ENCODE measurements at regions not wholly inside any gene's neighbourhood (a gene's known extent, or its start where the extent isn't known, plus 50 kb on each side); places are given as distances from the start of the nearest gene placed in this dataset.
"Not testable (repeated sequence)": the region's sequence is repeated elsewhere in the genome, so short reads cannot be mapped to it uniquely, and the experiment has no call there.

GRCh38 chr4:37771771-37772170 is 54.7 kb upstream of the PGM2 start:
- no peak for DNase-seq

GRCh38 chr4:37770016-37770415 is 56.5 kb upstream of the PGM2 start:
- DNase-seq: no peak

- no peak for DNase-seq
Observed at GRCh38 chr4:37769391-37769989, 57.0 kb upstream of the PGM2 start.

GRCh38 chr4:37767546-37767945 is 58.9 kb upstream of the PGM2 start:
- DNase-seq: peak; percentile 94 to 95

GRCh38 chr4:37767019-37767418 is 59.5 kb upstream of the PGM2 start:
- no peak for DNase-seq

- DNase-seq: peak in 1 of 2 experiments; percentile 33
Observed at GRCh38 chr4:37765741-37766140, 60.7 kb upstream of the PGM2 start.

GRCh38 chr4:37763831-37764230 is 62.7 kb upstream of the PGM2 start:
- DNase-seq: no peak

GRCh38 chr4:37762991-37763368 is 63.5 kb upstream of the PGM2 start:
- DNase-seq: no peak

- DNase-seq: no peak
Observed at GRCh38 chr4:37762294-37762990, 64.0 kb upstream of the PGM2 start.

- DNase-seq: no peak
Observed at GRCh38 chr4:37760840-37761239, 65.6 kb upstream of the PGM2 start.

- no peak for DNase-seq
Observed at GRCh38 chr4:37759833-37760232, 66.7 kb upstream of the PGM2 start.

- no peak for DNase-seq
Observed at GRCh38 chr4:37758226-37758625, 68.3 kb upstream of the PGM2 start.

- DNase-seq: no peak
Observed at GRCh38 chr4:37757761-37758160, 68.7 kb upstream of the PGM2 start.

GRCh38 chr4:37757121-37757520 is 69.4 kb upstream of the PGM2 start:
- DNase-seq: no peak

- no peak for DNase-seq
Observed at GRCh38 chr4:37754410-37755185, 68.4 kb upstream of the RELL1 start.

GRCh38 chr4:37749398-37749988 is 63.3 kb upstream of the RELL1 start:
- DNase-seq: no peak

GRCh38 chr4:37748485-37748884 is 62.3 kb upstream of the RELL1 start:
- no peak for DNase-seq

GRCh38 chr4:37747772-37748330 is 61.7 kb upstream of the RELL1 start:
- no peak for DNase-seq

- not testable (repeated sequence) for DNase-seq
Observed at GRCh38 chr4:37746852-37747251, 60.7 kb upstream of the RELL1 start.

- DNase-seq: no peak
Observed at GRCh38 chr4:37745946-37746345, 59.8 kb upstream of the RELL1 start.

GRCh38 chr4:37742149-37742548 is 56.0 kb upstream of the RELL1 start:
- DNase-seq: no peak

GRCh38 chr4:37741564-37741963 is 55.4 kb upstream of the RELL1 start:
- DNase-seq: no peak

GRCh38 chr4:37740546-37740945 is 54.4 kb upstream of the RELL1 start:
- no peak for DNase-seq

Data from NCI-H187 (cell line).